Left lobe of liver (tissue), 2 donors: ENCODE measurements at regions not wholly inside any gene's neighbourhood (a gene's known extent, or its start where the extent isn't known, plus 50 kb on each side); places are given as distances from the start of the nearest gene placed in this dataset.
"Not testable (repeated sequence)": the region's sequence is repeated elsewhere in the genome, so short reads cannot be mapped to it uniquely, and the experiment has no call there.

ENCODE experiments used
- ATAC-seq: fragments of 200-7000 bp; cut with Tn5 transposase; one replicate; pipeline ENCODE4 v1.9.1; 2020; ENCODE audit warnings: mild to moderate bottlenecking, moderate library complexity
- DNase-seq: peaks from one replicate; pipeline ENCODE4 v3.0.0-alpha.2; 2020; ENCODE audit warnings: low spot score
- donor health status: DM: no; HTN: no; CAD: no; lungs with moderate emphysema.
- donor health status: DM: no; HTN: yes; CAD: no.

DNA sequence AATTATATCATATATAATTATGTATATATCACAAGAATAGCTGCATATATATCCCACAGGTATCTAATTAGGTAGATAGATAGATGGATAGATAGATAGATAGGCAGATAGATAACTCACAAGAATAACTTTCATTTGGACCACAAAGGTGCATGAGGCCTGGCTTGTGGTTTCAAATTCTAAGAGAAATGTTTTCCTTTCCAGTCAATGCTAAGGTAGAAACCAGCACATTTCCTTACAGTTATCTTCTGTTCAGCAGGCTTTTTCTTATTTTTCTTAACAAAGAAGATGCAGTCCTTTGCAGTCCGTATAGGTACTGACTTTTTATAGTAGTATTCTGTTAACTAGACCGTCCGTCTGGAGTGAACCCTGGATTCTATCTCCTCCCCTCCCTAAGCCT lies 152.9 kb upstream of the ANKFN1 start:
- ATAC-seq: no peak
- DNase-seq: no peak

DNA sequence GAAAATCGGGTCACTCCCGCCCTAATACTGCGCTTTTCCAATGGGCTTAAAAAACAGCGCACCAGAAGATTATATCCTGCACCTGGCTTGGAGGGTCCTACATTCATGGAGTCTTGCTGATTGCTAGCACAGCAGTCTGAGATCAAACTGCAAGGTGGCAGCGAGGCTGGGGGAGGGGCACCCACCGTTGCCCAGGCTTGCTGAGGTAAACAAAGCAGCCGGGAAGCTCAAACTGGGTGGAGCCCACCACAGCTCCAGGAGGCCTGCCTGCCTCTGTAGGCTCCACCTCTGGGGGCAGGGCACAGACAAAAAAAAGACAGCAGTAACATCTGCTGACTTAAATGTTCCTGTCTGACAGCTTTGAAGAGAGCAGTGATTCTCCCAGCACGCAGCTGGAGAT lies 150.6 kb upstream of the ANKFN1 start:
- not testable (repeated sequence) for ATAC-seq, DNase-seq

DNA sequence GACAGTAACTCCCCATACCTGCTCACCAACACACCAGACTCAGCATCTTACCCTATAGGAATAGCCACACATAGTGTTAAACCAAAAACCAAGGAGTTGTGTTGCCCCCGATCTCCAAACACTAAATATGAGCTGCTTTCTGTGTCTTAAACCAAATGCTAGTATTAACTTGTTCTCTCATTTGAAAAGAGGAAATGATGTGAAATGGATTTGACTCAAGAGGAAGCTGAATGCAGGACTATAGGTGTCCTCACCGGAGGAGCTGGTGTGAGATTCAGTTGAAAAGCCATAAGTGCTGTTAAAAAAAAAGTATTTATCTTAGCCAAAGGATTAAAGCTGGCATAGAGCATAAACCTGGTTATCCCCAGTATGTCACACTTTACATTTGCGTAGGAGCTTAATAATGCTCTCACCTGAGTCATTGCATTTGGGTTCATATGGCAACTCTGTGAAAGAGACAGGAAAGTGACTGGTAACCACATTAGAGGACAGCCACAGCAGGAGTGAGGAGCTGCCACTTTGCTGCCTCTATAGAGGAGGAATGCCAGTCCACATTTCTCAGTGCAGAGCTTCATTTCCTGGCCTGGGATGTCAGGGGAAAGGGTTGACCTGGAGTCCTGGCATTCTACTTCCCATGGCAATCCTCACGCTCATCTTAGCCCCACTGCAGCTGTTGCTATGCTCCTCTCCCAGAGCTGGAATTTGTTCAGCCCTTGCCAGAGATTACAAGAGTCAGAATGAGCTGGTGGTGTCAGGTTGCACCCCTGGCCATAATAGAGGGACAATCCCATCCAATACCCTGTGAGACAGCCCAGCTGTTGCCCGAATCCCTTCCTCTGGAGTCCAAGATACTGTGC lies 143.3 kb upstream of the ANKFN1 start:
- ATAC-seq (no peak), DNase-seq (no peak)

DNA sequence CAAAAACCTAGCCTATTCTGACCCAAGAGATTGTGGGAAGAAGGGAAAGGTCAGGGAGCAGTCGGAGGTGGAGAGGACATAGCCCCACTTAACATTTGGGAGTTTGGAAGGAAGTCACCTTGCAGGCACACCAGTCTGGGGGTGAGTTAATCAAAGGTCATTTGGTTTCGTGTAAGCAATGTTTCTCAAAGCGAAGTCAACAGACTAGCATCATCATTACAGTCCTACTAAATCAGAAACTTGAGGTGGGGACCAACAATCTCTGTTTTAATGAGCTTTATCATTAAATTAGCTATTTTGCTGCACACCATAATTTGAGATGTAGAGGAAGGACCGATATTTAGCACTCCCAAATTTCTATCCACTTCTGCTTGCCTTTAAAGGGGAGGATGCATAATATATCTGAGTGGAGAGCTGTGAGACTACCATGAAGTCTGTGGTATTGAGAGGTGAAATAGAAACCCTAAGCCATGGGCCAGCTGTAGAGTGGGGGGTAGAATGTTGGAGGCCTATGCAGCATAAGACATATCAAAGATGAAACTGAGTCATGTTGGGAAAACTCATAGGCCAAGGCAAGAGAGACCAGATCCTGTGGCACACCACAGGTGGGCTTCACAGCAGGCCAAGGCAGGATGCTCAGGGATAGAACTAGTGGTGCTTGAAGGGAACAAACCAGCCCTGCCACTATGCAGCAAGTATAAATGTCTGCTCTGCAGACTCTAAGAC lies 141.7 kb upstream of the ANKFN1 start:
- no peak for DNase-seq
- ATAC-seq: no peak

DNA sequence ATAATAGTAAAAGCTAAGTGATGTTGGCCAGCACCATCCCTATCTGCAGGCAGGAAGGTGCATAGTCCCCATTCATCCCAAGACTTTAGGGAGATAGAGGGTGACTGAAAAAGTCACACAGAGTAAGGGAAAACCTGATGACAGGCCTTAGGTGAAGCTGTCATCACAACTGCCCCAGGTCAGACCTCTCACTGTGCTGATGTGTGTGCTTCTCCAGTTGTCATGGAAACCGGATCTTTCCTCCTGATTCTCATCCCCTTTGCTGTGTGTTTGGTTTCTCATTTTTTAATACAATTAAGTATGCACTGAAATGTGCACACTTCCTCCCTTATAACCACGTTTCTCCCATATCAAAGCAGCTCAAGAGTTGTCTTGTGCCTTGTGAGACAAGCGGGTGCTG lies 135.1 kb upstream of the ANKFN1 start:
- DNase-seq (no peak), ATAC-seq (no peak)

DNA sequence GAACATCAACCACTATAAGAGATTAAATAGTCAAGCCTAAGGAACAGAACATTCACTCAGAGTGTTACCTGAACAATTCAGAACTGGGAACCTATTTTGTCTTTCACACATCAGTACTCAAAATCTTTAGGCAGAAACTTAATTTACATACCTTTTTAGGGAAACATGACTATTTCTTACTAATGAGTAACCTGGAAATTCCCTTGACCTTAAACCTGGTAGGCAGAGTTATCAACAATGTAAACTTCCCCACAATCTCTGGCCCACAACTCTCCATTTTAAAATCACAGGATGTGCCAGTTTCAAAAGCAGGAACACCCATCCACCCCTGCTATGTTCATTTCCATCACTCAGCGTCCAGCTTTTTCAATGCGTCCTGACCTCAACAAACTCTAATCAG lies 132.9 kb upstream of the ANKFN1 start:
- DNase-seq: no peak
- no peak for ATAC-seq

DNA sequence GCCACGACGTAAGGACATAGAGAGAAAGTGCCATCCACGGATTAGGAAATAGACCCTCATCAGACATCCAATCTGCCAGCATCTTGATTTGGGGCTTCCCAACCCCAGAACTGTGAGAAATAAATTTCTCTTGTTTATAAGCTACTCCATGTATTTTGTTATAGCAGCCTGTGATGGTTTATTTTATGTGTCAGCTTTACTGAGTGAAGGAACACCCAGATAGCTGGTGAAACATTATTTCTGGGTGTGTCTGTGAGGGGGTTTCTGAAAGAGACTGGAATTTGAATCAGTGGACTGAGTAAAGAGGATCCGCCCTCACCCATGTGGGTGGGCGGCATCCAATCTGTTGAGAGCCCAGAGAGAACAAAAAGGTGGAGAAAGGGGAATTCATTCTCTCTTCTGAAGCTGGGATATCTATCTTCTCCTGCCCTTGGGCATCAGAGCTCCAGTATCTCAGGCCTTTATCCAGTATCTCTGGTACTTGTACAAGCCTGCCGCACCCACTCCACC lies 131.5 kb upstream of the ANKFN1 start:
- DNase-seq (no peak), ATAC-seq (no peak)

- ATAC-seq: no peak
- no peak for DNase-seq
These were observed 129.4 kb upstream of the ANKFN1 start for GRCh38 chr17:56023851-56024250.

- ATAC-seq (peak; percentile 20), DNase-seq (no peak)
These were observed 126.4 kb upstream of the ANKFN1 start for GRCh38 chr17:56026915-56027314.

DNA sequence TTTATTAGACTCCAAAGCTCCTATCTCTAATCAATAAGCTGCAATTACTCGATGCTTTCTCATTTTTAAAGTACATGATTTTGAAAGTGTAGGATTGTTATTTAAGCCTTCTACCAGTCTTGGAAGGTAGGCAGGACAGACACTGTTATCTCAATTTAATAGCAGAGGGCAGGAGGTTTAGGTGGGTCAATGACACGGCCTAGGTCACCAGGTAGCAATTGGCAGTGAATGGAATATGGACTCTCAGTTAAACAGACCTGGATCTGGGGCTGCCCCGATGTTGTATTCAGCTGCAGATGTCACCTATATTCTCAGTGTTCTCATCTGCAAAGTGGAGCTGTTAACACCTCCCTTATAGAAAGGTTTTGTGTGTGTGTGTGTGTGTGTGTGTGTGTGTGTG lies 124.4 kb upstream of the ANKFN1 start:
- ATAC-seq (peak; percentile 98), DNase-seq (peak; percentile 48)

GRCh38 chr17:56030009-56030624 lies 123.2 kb upstream of the ANKFN1 start:
- ATAC-seq: no peak
- DNase-seq: no peak

DNA sequence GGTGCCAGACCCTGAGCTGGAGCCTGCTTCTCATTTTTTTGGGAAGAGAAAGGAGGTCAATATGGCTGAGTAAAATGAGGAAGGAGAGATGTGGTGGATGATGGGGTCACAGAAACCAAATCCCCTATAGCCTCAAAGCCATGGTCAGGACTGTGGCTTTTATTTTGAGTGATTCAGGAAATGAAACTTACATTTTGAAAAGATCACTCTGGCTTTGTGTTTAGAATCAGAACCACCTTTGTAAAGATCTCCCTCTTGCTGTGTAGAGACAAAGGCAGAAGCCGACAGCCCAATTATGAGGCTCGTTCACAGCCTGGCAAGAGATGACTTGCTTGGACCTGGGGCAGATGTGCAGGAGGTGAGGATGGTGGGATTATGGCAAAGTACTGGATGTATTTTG lies 121.6 kb upstream of the ANKFN1 start:
- ATAC-seq: no peak

GRCh38 chr17:56034197-56034635 lies 119.1 kb upstream of the ANKFN1 start:
- DNase-seq: no peak
- ATAC-seq: no peak

More for the DNA sequence above, 121.6 kb upstream of the ANKFN1 start:
- no peak for DNase-seq

DNA sequence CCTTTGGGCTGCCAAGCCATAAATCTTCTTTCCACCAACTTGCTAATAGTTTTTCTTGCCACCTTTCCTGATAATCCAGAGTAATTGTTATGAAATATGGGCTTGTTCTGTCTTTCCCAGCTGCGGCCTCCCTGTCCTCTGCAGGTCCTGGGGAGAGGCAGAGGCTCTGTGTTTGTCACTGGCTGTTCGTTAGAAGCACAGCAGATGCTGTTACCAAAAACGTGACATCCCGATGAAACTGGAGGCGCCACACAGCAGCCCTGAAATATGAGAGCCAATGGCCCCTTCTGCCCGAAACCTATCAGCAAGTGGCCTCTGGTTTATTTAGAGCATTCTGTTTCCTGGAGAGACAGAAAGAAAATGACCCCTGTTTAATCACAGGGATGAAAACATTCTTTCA lies 115.1 kb upstream of the ANKFN1 start:
- ATAC-seq (no peak), DNase-seq (no peak)

DNA sequence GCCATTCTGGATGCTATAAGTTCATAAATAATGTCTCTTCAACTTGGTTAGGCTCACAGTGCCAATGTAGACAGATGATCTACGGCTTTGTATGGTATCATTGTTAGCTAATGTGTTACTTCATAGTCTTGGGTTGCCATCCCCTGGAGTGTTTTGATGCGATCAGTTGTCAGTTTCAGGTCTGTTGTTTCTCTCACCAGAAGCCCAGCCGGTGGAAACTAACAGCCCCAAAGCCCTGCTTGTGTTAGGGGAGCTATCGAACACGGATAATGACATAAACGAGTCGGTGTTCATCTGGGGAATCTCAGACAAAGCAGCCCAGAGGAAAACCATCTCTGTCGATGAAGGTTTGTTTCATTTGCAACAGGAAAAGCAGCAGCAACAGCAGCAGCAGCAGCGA lies 107.4 kb upstream of the ANKFN1 start:
- no peak for DNase-seq
- ATAC-seq: no peak

GRCh38 chr17:56047331-56047730 lies 105.9 kb upstream of the ANKFN1 start:
- ATAC-seq (no peak), DNase-seq (no peak)

- DNase-seq (no peak), ATAC-seq (no peak)
These were observed 95.4 kb upstream of the ANKFN1 start for GRCh38 chr17:56057869-56058268.

DNA sequence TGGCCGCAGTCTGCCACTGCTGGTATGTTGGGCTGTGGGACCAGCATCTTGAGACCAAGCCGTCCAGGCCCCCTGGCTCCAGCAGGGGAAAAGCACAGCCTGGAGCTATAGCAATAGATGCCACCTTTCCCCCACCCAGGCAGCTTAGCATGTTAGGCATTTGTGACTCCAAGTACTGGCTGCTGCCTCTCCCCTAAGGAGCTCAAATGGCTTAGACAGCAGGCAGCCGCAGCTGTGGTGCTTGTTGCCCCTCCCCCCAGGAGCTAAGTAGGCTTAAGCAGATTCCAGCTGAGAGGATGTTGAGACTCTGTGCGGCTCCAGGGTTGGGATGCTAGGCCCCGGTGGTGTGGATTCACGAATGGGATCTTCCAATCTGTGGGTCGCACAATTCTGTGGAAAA lies 88.8 kb upstream of the ANKFN1 start:
- DNase-seq (no peak), ATAC-seq (no peak)

DNA sequence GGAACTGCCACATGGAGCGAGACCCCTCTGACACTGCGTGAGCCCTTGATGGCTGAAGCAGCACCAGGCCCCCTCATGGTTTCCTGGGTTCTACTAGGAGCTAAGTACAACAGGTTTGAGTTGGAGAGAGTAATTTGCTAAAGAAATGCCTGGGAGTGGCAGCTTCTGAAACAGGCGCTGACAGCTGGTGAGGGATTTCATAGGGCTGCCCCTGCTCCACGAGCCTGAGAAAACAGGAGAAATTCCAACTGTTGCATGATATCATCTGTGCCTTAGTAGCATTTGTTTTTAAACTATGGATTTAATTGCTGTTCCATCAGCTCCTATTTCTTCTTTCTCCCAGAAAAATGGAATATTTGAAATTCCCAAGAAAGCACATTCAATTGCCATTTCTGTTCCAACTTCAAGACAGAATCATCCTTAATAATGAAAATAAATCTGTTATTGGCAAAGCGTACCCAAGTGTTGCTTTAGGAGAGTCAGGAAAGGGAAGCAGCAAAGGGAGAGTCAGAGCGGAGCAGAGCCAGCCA lies 78.8 kb upstream of the ANKFN1 start:
- DNase-seq: no peak
- ATAC-seq: no peak

GRCh38 chr17:56076980-56077379 lies 76.3 kb upstream of the ANKFN1 start:
- DNase-seq (no peak), ATAC-seq (no peak)

GRCh38 chr17:56083475-56083874 lies 69.8 kb upstream of the ANKFN1 start:
- ATAC-seq: no peak

More at GRCh38 chr17:56083475-56083874, 69.8 kb upstream of the ANKFN1 start:
- DNase-seq: no peak
